Loucy (cell line): ENCODE measurements at regions not wholly inside any gene's neighbourhood (a gene's known extent, or its start where the extent isn't known, plus 50 kb on each side); places are given as distances from the start of the nearest gene placed in this dataset.

Experiments
- CTCF ChIP-seq: fragments of 200-600 bp; sonication (generic); conservative IDR thresholded peaks from 2 replicates; pipeline ENCODE4 v1.5.1; 2014; ENCODE audit warnings: mild to moderate bottlenecking, antibody characterized with exemption, low read length
- EZH2phosphoT487 ChIP-seq: fragments of 200-600 bp; IDR thresholded peaks from 2 replicates; pipeline ENCODE4 v1.6.1; 2018; ENCODE audit warnings: antibody characterized with exemption, mild to moderate bottlenecking, moderate library complexity, borderline replicate concordance

- no peak for TF ChIP-seq CTCF
- TF ChIP-seq EZH2phosphoT487, result no peak
Observed at GRCh38 chr4:14883166-14883565, 119.1 kb upstream of the CPEB2 start.
